Choroid plexus epithelial cell (primary cell): ENCODE measurements at regions not wholly inside any gene's neighbourhood (a gene's known extent, or its start where the extent isn't known, plus 50 kb on each side); places are given as distances from the start of the nearest gene placed in this dataset.

Experiments used
- DNase-seq: peaks from one replicate; pipeline ENCODE4 v3.0.0-alpha.2; 2010; ENCODE audit warnings: low read depth
- H3K4me3 ChIP-seq: 2 replicates; pipeline ENCODE4 v1.5.1; 2011; ENCODE audit warnings: low read depth, mild to moderate bottlenecking, control low read depth, low read length, moderate library complexity
- TF ChIP-seq, protein P1 (sequence below): conservative IDR thresholded peaks from 2 replicates; pipeline ENCODE4 v1.5.1; 2011; ENCODE audit warnings: low read depth, mild to moderate bottlenecking, control low read depth, inconsistent platforms, low read length, moderate library complexity

GRCh38 chr18:45521136-45521535 is 94.1 kb upstream of the SLC14A2 start:
- no peak overlapping the region for H3K4me3 ChIP-seq
- peak; percentile 86 for DNase-seq
- TF ChIP-seq, protein P1, sequence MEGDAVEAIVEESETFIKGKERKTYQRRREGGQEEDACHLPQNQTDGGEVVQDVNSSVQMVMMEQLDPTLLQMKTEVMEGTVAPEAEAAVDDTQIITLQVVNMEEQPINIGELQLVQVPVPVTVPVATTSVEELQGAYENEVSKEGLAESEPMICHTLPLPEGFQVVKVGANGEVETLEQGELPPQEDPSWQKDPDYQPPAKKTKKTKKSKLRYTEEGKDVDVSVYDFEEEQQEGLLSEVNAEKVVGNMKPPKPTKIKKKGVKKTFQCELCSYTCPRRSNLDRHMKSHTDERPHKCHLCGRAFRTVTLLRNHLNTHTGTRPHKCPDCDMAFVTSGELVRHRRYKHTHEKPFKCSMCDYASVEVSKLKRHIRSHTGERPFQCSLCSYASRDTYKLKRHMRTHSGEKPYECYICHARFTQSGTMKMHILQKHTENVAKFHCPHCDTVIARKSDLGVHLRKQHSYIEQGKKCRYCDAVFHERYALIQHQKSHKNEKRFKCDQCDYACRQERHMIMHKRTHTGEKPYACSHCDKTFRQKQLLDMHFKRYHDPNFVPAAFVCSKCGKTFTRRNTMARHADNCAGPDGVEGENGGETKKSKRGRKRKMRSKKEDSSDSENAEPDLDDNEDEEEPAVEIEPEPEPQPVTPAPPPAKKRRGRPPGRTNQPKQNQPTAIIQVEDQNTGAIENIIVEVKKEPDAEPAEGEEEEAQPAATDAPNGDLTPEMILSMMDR, result no peak

DNA sequence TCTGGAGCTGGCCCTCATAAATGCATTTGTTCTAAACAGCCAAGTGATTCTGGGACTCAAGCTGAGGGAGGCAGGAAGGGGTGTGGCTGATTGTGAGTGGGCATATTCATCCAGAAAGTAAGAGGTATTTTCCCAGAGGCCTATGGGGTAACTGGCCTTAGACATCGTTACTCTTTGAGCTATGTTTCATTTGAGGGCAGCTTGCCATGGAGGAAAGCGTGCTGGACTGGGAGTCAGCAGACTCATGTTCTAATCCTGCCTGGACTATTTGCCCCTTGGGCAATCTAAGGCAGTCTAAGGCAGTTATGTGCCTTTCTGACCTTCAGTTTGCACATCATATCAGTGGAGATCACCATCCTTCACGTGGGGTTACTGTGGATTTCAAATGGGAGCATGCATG is 93.5 kb upstream of the SLC14A2 start:
- TF ChIP-seq, protein P1, result no peak
- DNase-seq, result peak; percentile 44
- H3K4me3 ChIP-seq, result no peak overlapping the region

DNA sequence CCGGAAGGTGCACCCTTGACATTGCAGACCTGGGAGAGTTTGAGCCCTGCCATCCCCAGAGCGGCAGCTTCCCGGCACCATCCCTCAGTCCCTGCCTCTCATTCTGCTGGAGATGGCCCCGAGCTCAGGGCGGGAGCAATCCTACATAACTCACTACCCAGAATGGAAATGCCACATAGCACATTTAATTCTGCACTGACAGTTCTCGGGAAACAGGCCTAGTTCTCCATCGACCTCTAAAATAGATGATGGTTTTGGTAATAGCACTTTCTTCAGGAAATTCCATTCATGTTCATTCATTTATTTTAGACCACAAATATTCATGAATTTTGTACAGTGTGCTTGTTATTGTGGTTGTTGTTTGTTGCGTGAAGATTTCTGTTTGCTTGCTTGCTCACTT is 92.9 kb upstream of the SLC14A2 start:
- no peak overlapping the region for H3K4me3 ChIP-seq
- TF ChIP-seq, protein P1, result no peak
- DNase-seq, result peak; percentile 69

- no peak overlapping the region for H3K4me3 ChIP-seq
- TF ChIP-seq, protein P1, result no peak
- no peak for DNase-seq
Observed at GRCh38 chr18:45525301-45525700, 90.0 kb upstream of the SLC14A2 start.

- TF ChIP-seq, protein P1, result peak; percentile 41
- H3K4me3 ChIP-seq, result no peak overlapping the region
- peak; percentile 58 for DNase-seq
Observed at GRCh38 chr18:45526114-45526841, 89.0 kb upstream of the SLC14A2 start.

GRCh38 chr18:45527891-45528290 is 87.4 kb upstream of the SLC14A2 start:
- no peak overlapping the region for H3K4me3 ChIP-seq
- TF ChIP-seq, protein P1, result no peak
- DNase-seq, result no peak

DNA sequence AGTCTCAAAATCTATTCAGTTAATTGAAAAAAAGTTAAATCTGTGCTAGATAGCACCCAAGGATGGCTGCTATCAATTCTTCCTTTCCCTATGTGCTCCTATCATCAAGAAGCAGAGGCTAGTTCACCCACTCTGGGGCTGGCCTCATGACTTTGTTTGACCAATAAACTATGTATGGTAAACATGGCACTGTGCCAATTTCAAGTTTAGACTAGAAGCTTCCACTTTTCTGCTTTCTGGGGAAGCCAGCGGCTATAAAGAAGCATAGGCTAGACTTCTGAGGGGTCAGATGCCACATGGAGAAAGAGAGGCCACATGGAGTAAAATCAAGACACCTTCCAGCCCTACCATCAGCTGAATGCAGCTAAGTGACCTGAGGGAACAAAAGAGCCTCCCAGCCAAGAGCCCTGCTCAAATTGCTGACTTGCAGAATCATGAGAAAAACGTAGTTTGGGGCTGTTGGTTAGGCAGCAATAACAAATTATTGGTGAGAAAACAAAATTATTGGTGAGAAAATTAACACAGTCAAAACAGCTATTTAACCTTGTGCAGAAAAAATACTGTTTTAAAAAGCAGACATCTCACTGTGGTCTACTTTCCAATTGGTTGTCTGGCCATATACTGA is 86.5 kb upstream of the SLC14A2 start:
- no peak for DNase-seq
- no peak overlapping the region for H3K4me3 ChIP-seq
- TF ChIP-seq, protein P1, result no peak
